Suprapubic skin (tissue), 4 donors: ENCODE measurements at regions not wholly inside any gene's neighbourhood (a gene's known extent, or its start where the extent isn't known, plus 50 kb on each side); places are given as distances from the start of the nearest gene placed in this dataset.

Experiments used
- EP300 ChIP-seq: sonication (generic); formaldehyde crosslinking; IDR thresholded peaks from one replicate; pipeline ENCODE4 v1.6.1; 2017; ENCODE audit warnings: antibody characterized with exemption
- POLR2A ChIP-seq, 2 donors: fragments of 450-650 bp; IDR thresholded peaks; one replicate each; pipeline ENCODE4 v1.6.1; 2017; ENCODE audit warnings: antibody characterized with exemption in 2 of 2, mild to moderate bottlenecking in 2 of 2, moderate library complexity in 2 of 2
- POLR2AphosphoS5 ChIP-seq, 3 donors: sonication (generic); formaldehyde crosslinking; IDR thresholded peaks; one replicate each; pipeline ENCODE4 v1.6.1; 2017; ENCODE audit warnings: antibody characterized with exemption in 3 of 3
- TF ChIP-seq, protein P1 (sequence below), 2 donors: fragments of 200-600 bp in 1 of 2; fragments of 450-650 bp in 1 of 2; sonication (generic) in 1 of 2; IDR thresholded peaks; one replicate each; pipeline ENCODE4 v1.5.1; 2016 to 2019; ENCODE audit warnings: antibody characterized with exemption in 2 of 2, mild to moderate bottlenecking in 1 of 2, moderate library complexity in 1 of 2

- TF ChIP-seq, protein P1, sequence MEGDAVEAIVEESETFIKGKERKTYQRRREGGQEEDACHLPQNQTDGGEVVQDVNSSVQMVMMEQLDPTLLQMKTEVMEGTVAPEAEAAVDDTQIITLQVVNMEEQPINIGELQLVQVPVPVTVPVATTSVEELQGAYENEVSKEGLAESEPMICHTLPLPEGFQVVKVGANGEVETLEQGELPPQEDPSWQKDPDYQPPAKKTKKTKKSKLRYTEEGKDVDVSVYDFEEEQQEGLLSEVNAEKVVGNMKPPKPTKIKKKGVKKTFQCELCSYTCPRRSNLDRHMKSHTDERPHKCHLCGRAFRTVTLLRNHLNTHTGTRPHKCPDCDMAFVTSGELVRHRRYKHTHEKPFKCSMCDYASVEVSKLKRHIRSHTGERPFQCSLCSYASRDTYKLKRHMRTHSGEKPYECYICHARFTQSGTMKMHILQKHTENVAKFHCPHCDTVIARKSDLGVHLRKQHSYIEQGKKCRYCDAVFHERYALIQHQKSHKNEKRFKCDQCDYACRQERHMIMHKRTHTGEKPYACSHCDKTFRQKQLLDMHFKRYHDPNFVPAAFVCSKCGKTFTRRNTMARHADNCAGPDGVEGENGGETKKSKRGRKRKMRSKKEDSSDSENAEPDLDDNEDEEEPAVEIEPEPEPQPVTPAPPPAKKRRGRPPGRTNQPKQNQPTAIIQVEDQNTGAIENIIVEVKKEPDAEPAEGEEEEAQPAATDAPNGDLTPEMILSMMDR (IDR thresholded peaks at IDR 0.05): no peak
- TF ChIP-seq POLR2A (IDR thresholded peaks at IDR 0.05): no peak
- TF ChIP-seq POLR2AphosphoS5 (IDR thresholded peaks at IDR 0.05): no peak
- TF ChIP-seq EP300: no peak
Observed at GRCh38 chr5:18959535-18959934, 1028.5 kb downstream of the CDH18 start.
